Hepatocyte (in vitro differentiated cells): ENCODE measurements at regions not wholly inside any gene's neighbourhood (a gene's known extent, or its start where the extent isn't known, plus 50 kb on each side); places are given as distances from the start of the nearest gene placed in this dataset.
A peak's percentile ranks its signal among the peaks of the same experiment; 100 is the strongest.
"Not testable (repeated sequence)": the region's sequence is repeated elsewhere in the genome, so short reads cannot be mapped to it uniquely, and the experiment has no call there.

Experiments
- DNase-seq: peaks from one replicate; pipeline ENCODE4 v3.0.0-alpha.2; 2016; ENCODE audit warnings: low spot score
- H2AFZ ChIP-seq: fragments of 200-600 bp; sonication (generic); 2 replicates; pipeline ENCODE4 v1.6.0; 2016; ENCODE audit warnings: antibody characterized with exemption, mild to moderate bottlenecking
- H3K27ac ChIP-seq: fragments of 200-600 bp; sonication (generic); 2 replicates; pipeline ENCODE4 v1.5.1; 2016; ENCODE audit warnings: mild to moderate bottlenecking
- H3K27me3 ChIP-seq: fragments of 200-600 bp; sonication (generic); 2 replicates; pipeline ENCODE4 v1.6.1; 2016
- H3K36me3 ChIP-seq: fragments of 200-600 bp; sonication (generic); replicated peaks from 2 replicates; pipeline ENCODE4 v1.5.1; 2016; ENCODE audit warnings: low read depth; ENCODE audit not compliant: insufficient read depth
- H3K4me1 ChIP-seq: fragments of 200-600 bp; sonication (generic); 2 replicates; pipeline ENCODE4 v1.5.1; 2016; ENCODE audit warnings: mild to moderate bottlenecking, moderate library complexity; ENCODE audit not compliant: insufficient read depth
- H3K4me2 ChIP-seq: fragments of 200-600 bp; sonication (generic); 2 replicates; pipeline ENCODE4 v1.6.0; 2016
- H3K4me3 ChIP-seq: fragments of 200-600 bp; sonication (generic); 2 replicates; pipeline ENCODE4 v1.5.1; 2016; ENCODE audit warnings: mild to moderate bottlenecking
- H3K79me2 ChIP-seq: fragments of 200-600 bp; sonication (generic); 2 replicates; pipeline ENCODE4 v1.6.0; 2017; ENCODE audit warnings: mild to moderate bottlenecking
- H3K9me2 ChIP-seq: fragments of 200-600 bp; sonication (generic); replicated peaks from 2 replicates; pipeline ENCODE4 v1.6.0; 2017; ENCODE audit warnings: mild to moderate bottlenecking; ENCODE audit not compliant: insufficient read depth
- H3K9me3 ChIP-seq: fragments of 200-600 bp; sonication (generic); 2 replicates; pipeline ENCODE4 v1.5.1; 2016; ENCODE audit warnings: low read depth, mild to moderate bottlenecking
- H4K20me1 ChIP-seq: fragments of 200-600 bp; sonication (generic); 2 replicates; pipeline ENCODE4 v1.6.0; 2016; ENCODE audit warnings: mild to moderate bottlenecking; ENCODE audit not compliant: insufficient read depth, poor library complexity, severe bottlenecking
- WGBS: methylation state at CpG from one replicate; pipeline ENCODE4 v1.1.6; 2016; ENCODE audit warnings: low lambda C conversion rate; ENCODE audit errors: missing lambda C conversion rate; 5-methylcytosine and 5-hydroxymethylcytosine counted together

- Histone ChIP-seq H3K27ac (peak overlapping the region; percentile 92), H3K4me2 (peak overlapping the region; percentile 44), H3K4me1 (peaks cover 35% of the 10 kb centered on the region)
- not testable (repeated sequence) for H3K9me2 ChIP-seq, H2AFZ ChIP-seq, H3K9me3 ChIP-seq, H3K36me3 ChIP-seq, H3K79me2 ChIP-seq, H3K4me3 ChIP-seq, H3K27me3 ChIP-seq, H4K20me1 ChIP-seq
- WGBS: 69% methylated on average over 7 of the region's 7 CpGs
- peak; percentile 56 for DNase-seq
These were observed 143.8 kb downstream of the NPIPB11 start for GRCh38 chr16:29262725-29263124.

GRCh38 chr16:29261427-29262248 is 144.9 kb downstream of the NPIPB11 start:
- H3K27ac ChIP-seq: peak overlapping the region; percentile 92
- WGBS: 61% methylated on average over 34 of the region's 37 CpGs

DNA sequence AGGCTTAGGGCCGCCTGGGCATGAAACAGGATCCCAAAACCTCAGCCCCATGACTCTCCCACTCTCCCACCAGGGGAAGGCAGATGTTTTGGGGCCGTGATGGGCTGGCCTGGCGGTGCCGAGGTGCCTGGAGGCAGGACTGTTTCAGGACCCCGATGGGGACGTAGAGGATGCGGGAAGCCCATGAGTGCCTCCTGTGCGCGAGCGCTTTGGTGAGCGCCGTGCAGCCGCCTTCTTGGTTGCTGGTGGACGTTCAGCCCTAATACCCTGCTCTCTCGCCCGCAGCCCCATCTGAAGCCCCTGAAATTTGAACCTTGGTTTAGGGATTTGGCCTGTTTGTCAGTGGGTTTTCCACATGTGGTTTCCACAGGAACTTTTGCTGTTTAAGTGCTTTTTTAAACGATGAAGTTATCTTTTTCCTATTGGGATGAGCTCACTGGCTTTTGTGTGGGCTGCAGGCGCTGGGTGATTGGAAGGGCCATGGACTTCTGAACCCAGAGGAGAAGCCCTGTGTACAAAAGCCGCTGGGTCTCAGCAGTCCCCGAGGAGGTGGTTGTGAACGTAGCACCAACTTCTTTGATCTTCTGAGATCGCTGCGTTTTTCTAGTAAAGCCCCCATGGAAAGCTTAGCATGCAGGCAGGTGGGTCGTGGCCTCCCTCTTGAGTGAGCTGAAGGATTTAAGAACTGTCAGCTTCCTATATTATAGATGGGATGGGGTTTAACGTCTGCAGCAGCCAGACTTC is 145.7 kb downstream of the NPIPB11 start:
- H3K9me2 ChIP-seq, H3K9me3 ChIP-seq, H3K36me3 ChIP-seq, H3K79me2 ChIP-seq, H2AFZ ChIP-seq, H3K27me3 ChIP-seq, H4K20me1 ChIP-seq, H3K4me3 ChIP-seq, DNase-seq, H3K4me2 ChIP-seq: not testable (repeated sequence)
- Histone ChIP-seq H3K27ac (peak overlapping the region; percentile 83), H3K4me1 (peaks cover 35% of the 10 kb centered on the region)
- WGBS: 73% methylated on average over 24 of the region's 25 CpGs

More at GRCh38 chr16:29261427-29262248, 144.9 kb downstream of the NPIPB11 start:
- Histone ChIP-seq H3K4me1 (peaks cover 35% of the 10 kb centered on the region), H3K4me2 (peak overlapping the region; percentile 44)
- DNase-seq, H4K20me1 ChIP-seq, H3K36me3 ChIP-seq, H3K9me3 ChIP-seq, H3K79me2 ChIP-seq, H2AFZ ChIP-seq, H3K4me3 ChIP-seq, H3K9me2 ChIP-seq, H3K27me3 ChIP-seq: not testable (repeated sequence)

- not testable (repeated sequence) for H3K4me2 ChIP-seq, H2AFZ ChIP-seq, H3K79me2 ChIP-seq, H3K36me3 ChIP-seq, H3K4me3 ChIP-seq, H3K27ac ChIP-seq, H4K20me1 ChIP-seq, H3K9me3 ChIP-seq, H3K27me3 ChIP-seq, H3K9me2 ChIP-seq, DNase-seq
- H3K4me1 ChIP-seq: peaks cover 32% of the 10 kb centered on the region
- WGBS: 78% methylated on average over 20 of the region's 25 CpGs
These were observed 146.7 kb downstream of the NPIPB11 start for GRCh38 chr16:29259635-29260457.

- H3K4me1 ChIP-seq: peaks cover 25% of the 10 kb centered on the region
- not testable (repeated sequence) for H3K4me2 ChIP-seq, H3K79me2 ChIP-seq, H3K4me3 ChIP-seq, DNase-seq, H2AFZ ChIP-seq, H3K27ac ChIP-seq, H3K36me3 ChIP-seq, H3K9me2 ChIP-seq, H3K27me3 ChIP-seq, H4K20me1 ChIP-seq, H3K9me3 ChIP-seq
- WGBS: 94% methylated on average over 18 of the region's 19 CpGs
These were observed 147.4 kb downstream of the NPIPB11 start for GRCh38 chr16:29258946-29259634.
